Adrenal gland (tissue), 9 donors: ENCODE measurements at regions not wholly inside any gene's neighbourhood (a gene's known extent, or its start where the extent isn't known, plus 50 kb on each side); places are given as distances from the start of the nearest gene placed in this dataset.

ENCODE experiments used
- DNase-seq, 7 donors: peaks; one replicate each; pipeline ENCODE4 v3.0.0-alpha.2; 2019 to 2020
- H3K27ac ChIP-seq, 5 donors: fragments of 200-600 bp; sonication (generic) in 4 of 5; 1 replicate in 3 of 5; 2 replicates in 2 of 5; pipeline versions ENCODE4 v1.5.1 to v1.8.0; 2016 to 2020; ENCODE audit warnings: mild to moderate bottlenecking in 1 of 5
- H3K27me3 ChIP-seq: fragments of 200-600 bp; 2 replicates; pipeline ENCODE4 v1.8.0; 2021
- H3K36me3 ChIP-seq, 2 donors: fragments of 200-600 bp; replicated peaks in 1 of 2; 1 replicate in 1 of 2; 2 replicates in 1 of 2; pipeline versions ENCODE4 v1.5.1 to v1.8.0; 2018 to 2022
- H3K4me1 ChIP-seq, 2 donors: fragments of 200-600 bp; replicated peaks in 1 of 2; 1 replicate in 1 of 2; 2 replicates in 1 of 2; pipeline versions ENCODE4 v1.5.1 to v1.8.0; 2018 to 2021
- H3K4me3 ChIP-seq, 4 donors: fragments of 200-600 bp; sonication (generic) in 3 of 4; one replicate each; pipeline ENCODE4 v1.5.1; 2016 to 2018
- H3K9me3 ChIP-seq, 3 donors: fragments of 200-600 bp; sonication (generic) in 1 of 3; replicated peaks in 1 of 3; 1 replicate in 2 of 3; 2 replicates in 1 of 3; pipeline versions ENCODE4 v1.5.1 to v1.8.0; 2016 to 2021
- POLR2A ChIP-seq, 2 donors: fragments of 450-650 bp; IDR thresholded peaks; one replicate each; pipeline ENCODE4 v1.6.1; 2017; ENCODE audit warnings: antibody characterized with exemption in 2 of 2, mild to moderate bottlenecking in 2 of 2, moderate library complexity in 1 of 2
- WGBS, 4 donors: extraction: QIAGEN DNeasy Blood & Tissue Kit in 2 of 4; methylation state at CpG; one replicate each; pipeline versions ENCODE4 v1.1.5 to v1.1.7; 2013 to 2017; 5-methylcytosine and 5-hydroxymethylcytosine counted together
- intact Hi-C, 2 donors: fragments of 100-400 bp; cut with DNase I; formaldehyde crosslinking; loops; one replicate each; pipeline versions ENCODE4 v1.14.1 to v1.15.0; 2022 to 2023
- TF ChIP-seq, protein P1 (sequence below), 6 experiments: fragments of 450-650 bp in 4 of 6; fragments of 200-600 bp in 2 of 6; sonication (generic) in 1 of 6; IDR thresholded peaks; 1 replicate in 5 of 6; 2 replicates in 1 of 6; pipeline versions ENCODE4 v1.5.1 to v1.8.0; 2016 to 2021; ENCODE audit warnings: antibody characterized with exemption in 6 of 6, mild to moderate bottlenecking in 2 of 6, moderate library complexity in 1 of 6
- donor health status: healthy with polysubstance abuse.
- donor health status: Bipolar disorder and iron deficiency.
- donor health status: DM: yes; HTN: yes; CAD: no.
- donor health status: DM: no; HTN: no; CAD: no.
- donor health status: DM: no; HTN: no; CAD: no.

DNA sequence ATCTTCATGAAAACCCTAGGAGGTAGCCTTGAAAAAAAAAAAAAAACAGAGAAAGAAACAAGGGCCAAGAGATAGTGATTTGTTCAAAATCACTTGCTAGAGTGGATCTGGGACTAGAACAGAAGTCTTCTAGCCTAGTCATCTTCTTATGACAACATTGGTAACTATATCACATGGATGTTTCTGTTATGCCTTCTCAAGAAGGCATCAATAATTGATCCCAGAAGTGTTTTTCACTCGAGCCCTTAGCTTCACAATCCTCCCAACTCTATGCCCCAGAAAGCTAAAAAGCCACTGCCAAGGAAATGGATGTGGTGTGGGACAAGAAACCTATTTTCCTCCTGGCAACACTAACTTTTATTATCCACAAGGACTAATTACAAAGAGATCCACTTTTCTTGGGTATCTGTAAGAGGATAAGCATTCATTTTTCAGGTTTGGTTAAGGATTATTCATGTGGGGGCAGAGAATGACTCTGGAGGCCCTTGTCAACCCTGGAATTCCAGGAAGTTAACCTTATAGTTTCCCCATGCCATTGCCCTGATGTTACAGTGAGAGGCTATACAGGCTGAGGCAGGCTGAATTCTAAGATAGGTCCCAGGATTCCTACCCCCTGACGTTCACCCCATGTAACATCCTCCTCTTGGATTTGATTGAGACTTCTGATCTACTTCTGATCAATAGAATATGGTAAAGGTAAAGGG is 67.7 kb upstream of the CPM start:
- DNase-seq = no peak
- WGBS, 4 donors = 64 to 89% (median 86%) methylated on average over 2 of the region's 2 CpGs
- Histone ChIP-seq H3K36me3 (no peaks in the 10 kb centered on the region), H3K27ac (no peak overlapping the region), H3K4me3 (no peak overlapping the region), H3K9me3 (no peaks in the 10 kb centered on the region), H3K4me1 (no peaks in the 10 kb centered on the region), H3K27me3 (no peaks in the 10 kb centered on the region)
- intact Hi-C loops = no loop called here
- TF ChIP-seq, protein P1, sequence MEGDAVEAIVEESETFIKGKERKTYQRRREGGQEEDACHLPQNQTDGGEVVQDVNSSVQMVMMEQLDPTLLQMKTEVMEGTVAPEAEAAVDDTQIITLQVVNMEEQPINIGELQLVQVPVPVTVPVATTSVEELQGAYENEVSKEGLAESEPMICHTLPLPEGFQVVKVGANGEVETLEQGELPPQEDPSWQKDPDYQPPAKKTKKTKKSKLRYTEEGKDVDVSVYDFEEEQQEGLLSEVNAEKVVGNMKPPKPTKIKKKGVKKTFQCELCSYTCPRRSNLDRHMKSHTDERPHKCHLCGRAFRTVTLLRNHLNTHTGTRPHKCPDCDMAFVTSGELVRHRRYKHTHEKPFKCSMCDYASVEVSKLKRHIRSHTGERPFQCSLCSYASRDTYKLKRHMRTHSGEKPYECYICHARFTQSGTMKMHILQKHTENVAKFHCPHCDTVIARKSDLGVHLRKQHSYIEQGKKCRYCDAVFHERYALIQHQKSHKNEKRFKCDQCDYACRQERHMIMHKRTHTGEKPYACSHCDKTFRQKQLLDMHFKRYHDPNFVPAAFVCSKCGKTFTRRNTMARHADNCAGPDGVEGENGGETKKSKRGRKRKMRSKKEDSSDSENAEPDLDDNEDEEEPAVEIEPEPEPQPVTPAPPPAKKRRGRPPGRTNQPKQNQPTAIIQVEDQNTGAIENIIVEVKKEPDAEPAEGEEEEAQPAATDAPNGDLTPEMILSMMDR (IDR thresholded peaks at IDR 0.05) = no peak
- TF ChIP-seq POLR2A (IDR thresholded peaks at IDR 0.05) = no peak

DNA sequence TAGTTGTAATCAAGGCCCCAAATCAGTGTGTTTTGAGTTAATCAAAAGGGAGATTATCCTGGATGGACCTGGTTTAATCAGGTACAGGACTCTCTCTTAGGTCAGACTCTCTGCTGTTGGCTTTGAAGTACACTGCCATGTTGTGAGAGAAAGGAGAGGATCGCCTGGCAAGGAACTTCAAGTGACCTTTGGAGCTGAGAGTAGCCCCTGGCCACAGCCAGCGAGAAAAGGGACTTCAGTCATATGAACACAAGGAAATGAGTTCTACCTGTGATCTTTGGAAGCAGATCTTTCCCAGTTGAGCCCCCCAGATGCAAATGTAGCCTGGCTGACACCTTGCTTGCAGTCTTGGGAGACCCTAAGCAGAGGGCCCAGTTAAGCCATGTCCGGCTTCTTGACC is 68.3 kb upstream of the CPM start:
- 79 to 96% (median 96%) methylated on average over 3 of the region's 3 CpGs for WGBS, 4 donors
- Histone ChIP-seq H3K27me3 (no peaks in the 10 kb centered on the region), H3K4me3 (no peak overlapping the region), H3K9me3 (no peaks in the 10 kb centered on the region), H3K4me1 (no peaks in the 10 kb centered on the region), H3K27ac (no peak overlapping the region), H3K36me3 (no peaks in the 10 kb centered on the region)
- intact Hi-C loops = no loop called here
- no peak for DNase-seq
- no peak for TF ChIP-seq POLR2A (IDR thresholded peaks at IDR 0.05)
- TF ChIP-seq, protein P1 (IDR thresholded peaks at IDR 0.05) = no peak

DNA sequence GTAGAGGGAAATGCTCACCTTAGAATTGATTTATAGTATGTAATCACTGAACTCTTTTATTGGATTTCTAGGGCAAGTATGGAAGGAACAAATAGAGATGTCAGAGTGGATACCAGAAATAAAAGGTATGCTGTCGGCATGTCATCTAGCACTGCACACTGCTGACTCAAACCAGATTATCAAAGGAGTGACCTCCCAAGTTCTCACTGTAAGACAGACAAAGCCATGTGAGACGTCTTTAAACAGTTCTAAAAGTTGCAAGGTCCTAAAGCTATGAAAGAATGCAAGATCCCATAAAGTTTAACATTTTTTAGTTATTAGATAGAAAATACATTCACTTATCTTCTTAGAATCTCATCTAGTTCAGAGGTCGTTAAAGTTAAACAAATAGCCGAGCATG is 70.0 kb upstream of the CPM start:
- Histone ChIP-seq H3K36me3 (no peaks in the 10 kb centered on the region), H3K4me1 (peaks cover 0 to 7% of the 10 kb centered on the region in 2 donors), H3K27ac (no peak overlapping the region), H3K27me3 (no peaks in the 10 kb centered on the region), H3K4me3 (no peak overlapping the region), H3K9me3 (no peaks in the 10 kb centered on the region)
- TF ChIP-seq POLR2A (IDR thresholded peaks at IDR 0.05) = no peak
- TF ChIP-seq, protein P1 (IDR thresholded peaks at IDR 0.05) = no peak
- 77 to 84% (median 80%) methylated on average over 4 of the region's 4 CpGs for WGBS, 4 donors
- no peak for DNase-seq
- intact Hi-C loops = no loop called here

DNA sequence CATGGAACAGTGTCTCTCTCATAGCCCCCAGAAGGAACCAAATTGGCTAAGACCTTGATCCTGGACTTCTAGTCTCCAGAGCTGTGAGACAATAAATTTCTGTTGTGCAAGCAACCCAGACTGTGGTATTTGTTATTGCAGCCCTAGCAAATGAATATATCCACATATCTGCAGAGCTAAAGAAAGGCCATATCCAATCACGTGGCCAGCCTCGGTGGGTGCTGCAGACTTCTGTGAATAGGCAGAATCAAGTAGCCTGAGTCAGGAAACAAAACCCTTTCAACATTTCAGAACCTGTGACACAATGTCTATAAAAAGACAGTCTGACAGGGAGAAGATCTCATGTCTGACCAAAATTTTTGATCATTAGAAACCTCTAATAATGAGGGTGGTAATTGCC is 71.0 kb upstream of the CPM start:
- peaks cover 0 to 12% of the 10 kb centered on the region in 2 donors for H3K4me1 ChIP-seq
- H3K27me3 ChIP-seq = no peaks in the 10 kb centered on the region
- no peak overlapping the region for H3K27ac ChIP-seq
- intact Hi-C loops = no loop called here
- WGBS, 4 donors = 74 to 100% (median 79%) methylated on average over 2 of the region's 2 CpGs
- TF ChIP-seq POLR2A (IDR thresholded peaks at IDR 0.05) = no peak
- TF ChIP-seq, protein P1 (IDR thresholded peaks at IDR 0.05) = no peak
- H3K9me3 ChIP-seq = no peaks in the 10 kb centered on the region
- no peaks in the 10 kb centered on the region for H3K36me3 ChIP-seq
- DNase-seq = no peak
- no peak overlapping the region for H3K4me3 ChIP-seq
